Amygdala (tissue), 56 donors: ENCODE measurements at regions not wholly inside any gene's neighbourhood (a gene's known extent, or its start where the extent isn't known, plus 50 kb on each side); places are given as distances from the start of the nearest gene placed in this dataset.

Source experiments
- DNase-seq, 56 donors: peaks; one replicate each; lab custom pipeline; 2025; lab: John Stamatoyannopoulos, UW

- no peak for DNase-seq
Observed at GRCh38 chr18:68262690-68263294, 452.1 kb downstream of the TMX3 start.

DNA sequence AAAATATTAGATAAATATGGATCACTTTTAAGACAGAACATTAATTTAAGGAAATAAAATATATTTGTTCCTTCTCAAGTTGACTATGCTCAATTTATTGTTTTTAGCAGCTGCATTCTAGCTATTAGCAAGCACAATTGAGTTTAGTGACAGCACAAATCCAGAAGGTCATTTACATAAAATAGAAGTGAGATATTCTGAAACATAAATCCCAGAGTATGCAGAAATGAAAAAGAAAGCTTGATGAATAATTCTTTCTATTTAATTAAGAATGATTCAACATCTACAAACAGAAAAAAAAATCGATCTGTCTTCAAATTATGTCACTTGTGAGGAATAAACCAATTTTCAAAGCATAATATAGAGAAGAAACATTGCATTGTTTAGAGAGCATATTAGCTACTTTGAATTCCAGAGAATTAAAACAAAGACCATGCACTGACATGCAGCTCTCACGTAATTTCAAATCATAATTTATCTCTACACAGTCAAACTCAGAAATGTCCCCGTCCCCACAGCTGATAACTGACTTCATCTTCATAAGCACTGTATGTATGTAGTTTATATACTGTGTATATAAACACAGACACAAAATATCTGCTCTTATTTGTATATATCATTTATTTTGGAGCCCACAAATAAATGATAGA is 458.4 kb downstream of the TMX3 start:
- DNase-seq, result no peak

DNA sequence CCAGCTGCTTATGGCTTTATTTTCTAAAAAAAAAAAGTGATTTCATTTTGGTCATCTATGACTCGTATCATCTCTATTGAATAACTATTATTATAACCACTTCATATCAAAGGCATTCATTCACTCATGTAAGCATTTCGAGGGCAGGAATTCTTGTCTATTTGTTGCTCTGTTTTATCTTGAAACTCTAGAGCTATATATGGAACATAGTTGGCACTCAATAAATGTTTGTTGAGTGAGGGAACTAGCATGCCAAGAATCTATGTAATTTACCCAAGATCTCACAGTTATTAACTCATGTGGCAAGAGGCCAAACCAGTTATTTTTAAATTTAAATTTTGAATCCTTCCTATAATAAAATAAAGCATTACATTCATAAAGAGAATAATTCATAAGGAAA is 470.1 kb downstream of the TMX3 start:
- DNase-seq, result no peak

DNA sequence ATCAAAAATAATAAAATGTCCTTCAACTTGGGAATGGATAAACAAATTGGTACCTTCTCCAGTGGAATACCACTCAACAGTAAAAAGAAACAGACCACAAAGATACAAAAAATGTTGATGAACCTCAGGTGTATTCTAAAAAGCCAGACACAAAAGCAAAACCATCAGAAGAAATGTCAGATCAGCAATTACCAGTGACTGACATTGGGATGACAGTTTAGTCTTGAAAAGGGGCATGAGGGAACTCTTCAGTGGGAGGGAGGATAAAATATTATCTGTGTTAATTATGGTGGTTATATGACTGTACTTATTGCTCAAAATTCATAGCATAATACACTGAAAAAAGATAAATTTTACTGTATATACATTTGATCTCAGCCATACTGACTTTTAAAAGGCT is 473.0 kb downstream of the TMX3 start:
- no peak for DNase-seq

DNA sequence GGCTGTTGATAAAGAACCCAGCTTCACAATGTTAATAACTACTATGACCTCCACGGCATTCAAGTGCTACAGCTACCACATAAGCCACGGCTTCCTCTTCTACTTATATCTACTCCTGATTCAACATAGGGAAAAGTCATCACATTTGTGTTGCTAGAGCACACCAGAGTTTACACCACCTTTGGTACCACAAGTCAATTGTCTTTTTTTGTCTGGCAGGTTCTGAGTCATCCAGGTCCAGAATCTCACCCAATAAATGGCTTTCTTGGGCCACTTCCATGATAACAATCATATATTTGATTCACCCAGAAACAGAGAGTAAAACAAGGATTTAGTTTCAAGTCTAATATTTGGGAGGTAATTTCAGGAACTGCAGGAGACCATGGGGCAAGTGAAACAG is 480.2 kb downstream of the TMX3 start:
- DNase-seq, result no peak

DNA sequence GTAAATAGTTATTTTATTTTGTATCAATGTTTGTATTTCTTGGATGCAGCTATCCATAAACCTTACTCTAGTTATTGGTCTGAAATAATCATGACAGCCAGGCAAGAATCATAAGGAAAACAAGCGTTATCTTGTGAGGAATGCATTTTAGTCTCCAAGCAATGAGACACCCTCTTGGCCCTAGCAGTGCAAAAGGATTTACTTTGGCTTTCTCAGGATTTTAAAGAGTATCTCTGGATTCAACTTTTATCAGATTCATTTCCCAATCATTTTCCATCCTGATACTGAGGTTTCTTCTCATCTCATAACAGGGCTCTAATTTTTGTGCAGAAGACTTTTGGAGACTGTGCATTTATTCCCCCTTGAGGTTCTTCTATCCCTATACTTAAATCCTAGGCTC is 480.8 kb downstream of the TMX3 start:
- DNase-seq, result no peak

DNA sequence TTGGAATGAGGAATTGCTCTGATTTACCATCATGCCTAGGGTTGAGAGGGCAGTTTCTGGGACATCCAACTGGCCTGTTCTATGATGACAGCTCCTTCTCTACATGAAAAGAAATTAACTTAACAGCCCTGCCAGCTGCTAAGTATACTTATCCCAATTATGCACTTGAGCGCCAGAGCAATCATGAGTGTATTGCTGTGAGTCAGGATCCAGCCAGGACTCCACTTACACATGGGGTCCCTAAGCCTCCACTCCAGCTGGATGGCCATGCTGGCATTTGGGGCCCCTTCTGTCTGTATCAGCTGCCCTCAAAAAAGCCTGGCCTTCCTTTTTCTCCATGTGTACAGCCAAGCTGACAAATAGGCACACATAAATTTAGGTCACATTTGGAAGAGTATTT is 481.9 kb downstream of the TMX3 start:
- DNase-seq, result no peak

GRCh38 chr18:68229351-68229750 is 485.6 kb downstream of the TMX3 start:
- no peak for DNase-seq

DNA sequence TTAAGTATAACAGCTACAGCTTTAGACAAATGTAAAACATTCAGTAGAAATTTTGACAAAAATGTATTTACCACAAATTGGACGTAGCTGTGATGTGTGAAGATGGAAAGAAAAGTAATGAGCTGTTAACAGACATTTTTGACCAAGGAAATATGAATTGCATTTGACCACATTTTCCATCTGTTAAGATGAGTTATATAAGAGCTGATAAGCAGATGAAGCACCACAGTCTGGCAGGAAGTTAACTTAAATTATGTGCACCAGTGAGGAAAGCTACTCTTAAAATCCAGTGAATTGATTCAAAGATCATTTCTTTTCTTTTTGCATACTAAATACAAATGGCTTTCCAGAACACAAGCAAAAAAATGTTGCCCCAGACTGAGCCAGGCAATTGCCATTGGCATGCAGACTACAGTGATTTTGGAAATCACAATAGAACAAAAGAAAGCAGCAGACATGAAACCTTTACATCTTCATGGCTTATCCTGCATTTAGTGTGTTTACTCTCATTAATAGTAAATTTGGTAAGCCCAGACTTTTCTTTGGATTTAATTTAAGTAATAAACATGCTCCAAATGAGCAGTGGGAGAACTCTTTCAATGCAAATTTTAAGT is 493.7 kb downstream of the TMX3 start:
- no peak for DNase-seq

DNA sequence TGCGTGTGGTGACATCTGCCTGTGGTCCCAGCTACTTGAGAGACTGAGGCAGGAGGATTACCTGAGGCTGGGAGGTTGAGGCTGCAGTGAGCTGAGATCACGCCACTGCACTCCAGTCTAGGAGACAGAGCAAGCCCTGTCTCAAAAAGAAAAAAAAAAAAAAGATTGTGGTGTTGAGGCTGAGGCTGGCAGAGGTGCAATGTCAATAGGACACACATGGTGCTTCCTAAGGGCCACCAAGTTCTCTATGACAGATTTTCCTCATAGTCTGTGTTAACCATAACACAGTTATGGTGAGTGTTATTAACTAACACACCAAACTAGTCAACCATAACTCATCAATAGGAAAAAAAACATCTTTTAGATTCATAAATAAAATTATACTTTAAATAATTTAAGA is 494.4 kb downstream of the TMX3 start:
- no peak for DNase-seq

DNA sequence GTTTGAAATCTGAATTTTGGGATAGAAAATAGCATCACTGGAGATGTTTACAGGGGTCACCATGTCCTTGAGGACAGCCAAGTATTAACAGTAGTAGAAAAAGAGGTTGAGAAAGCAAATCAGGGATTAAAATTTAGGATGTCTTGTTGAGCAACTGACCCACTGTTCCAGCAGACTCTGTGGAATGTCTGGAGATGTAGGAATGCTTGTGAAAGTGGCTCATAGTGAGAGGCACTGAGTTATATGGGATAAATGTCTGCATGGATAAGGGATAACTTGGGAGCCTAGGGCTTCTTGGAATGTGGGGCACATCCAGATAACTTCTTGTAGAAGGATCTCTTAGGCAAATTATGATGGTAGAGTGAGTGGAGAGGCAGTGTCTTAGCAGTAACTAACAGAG is 495.0 kb downstream of the TMX3 start:
- no peak for DNase-seq

GRCh38 chr18:68219274-68219673 is 495.6 kb downstream of the TMX3 start:
- DNase-seq, result no peak

- DNase-seq, result no peak
Observed at GRCh38 chr18:68215931-68216330, 499.0 kb downstream of the TMX3 start.

GRCh38 chr18:68186039-68186438 is 528.9 kb downstream of the TMX3 start:
- no peak for DNase-seq

DNA sequence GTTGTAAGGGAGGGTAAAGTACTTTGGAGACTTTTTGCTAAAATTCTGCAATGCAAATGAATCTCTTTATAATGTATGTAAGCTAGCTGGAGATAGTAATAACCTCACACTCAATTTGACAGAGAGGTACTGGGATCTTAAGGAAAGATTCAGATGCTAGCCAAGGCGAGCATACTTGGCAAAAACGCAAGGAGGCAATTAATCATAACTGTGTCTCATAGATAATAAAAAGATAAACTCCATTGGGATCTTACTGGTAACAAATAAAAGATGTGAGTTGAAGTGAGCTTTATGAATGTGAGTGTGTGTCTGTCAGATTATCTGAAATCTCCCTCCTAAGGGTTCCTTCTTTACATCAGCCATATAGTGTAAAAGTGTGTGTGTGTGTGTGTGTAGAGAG is 533.0 kb downstream of the TMX3 start:
- DNase-seq, result no peak

GRCh38 chr18:68179811-68180210 is 535.1 kb downstream of the TMX3 start:
- no peak for DNase-seq

DNA sequence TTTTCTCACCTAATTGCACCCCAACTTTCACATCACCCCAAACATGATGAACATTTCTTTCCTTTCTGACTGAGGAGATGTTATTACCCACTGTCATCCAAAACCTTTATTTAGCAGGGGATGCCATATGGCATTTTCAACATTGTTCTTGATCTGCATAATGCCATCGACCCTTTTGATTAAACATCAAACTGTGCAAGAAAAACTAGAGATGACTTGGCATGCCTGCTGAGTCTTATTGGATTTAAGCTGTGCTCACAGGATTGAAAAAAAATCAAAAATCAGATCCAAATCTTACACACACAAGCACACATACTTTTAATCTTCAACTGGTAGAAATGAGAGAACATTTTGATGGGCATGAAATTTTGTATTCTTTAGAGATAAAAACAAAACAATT is 536.0 kb downstream of the TMX3 start:
- no peak for DNase-seq

- DNase-seq, result no peak
Observed at GRCh38 chr18:68177807-68178702, 536.9 kb downstream of the TMX3 start.

DNA sequence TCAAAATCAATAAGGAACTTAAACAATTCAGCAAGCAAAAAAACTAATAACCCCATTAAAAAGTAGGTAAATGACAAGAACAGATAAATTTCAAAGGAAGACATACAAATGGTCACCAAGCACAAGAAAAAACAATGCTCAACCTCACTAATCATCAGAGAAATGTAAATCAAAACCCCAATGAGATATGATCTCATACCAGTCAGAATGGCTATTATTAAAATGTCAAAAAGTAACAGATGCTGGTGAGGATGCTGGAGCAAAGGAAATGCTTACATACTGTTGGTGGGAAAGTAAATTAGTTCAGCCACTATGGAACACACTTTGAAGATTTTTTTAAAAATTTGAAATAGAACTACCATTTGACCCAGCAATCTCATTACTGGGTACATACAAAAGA is 538.0 kb downstream of the TMX3 start:
- DNase-seq, result no peak

DNA sequence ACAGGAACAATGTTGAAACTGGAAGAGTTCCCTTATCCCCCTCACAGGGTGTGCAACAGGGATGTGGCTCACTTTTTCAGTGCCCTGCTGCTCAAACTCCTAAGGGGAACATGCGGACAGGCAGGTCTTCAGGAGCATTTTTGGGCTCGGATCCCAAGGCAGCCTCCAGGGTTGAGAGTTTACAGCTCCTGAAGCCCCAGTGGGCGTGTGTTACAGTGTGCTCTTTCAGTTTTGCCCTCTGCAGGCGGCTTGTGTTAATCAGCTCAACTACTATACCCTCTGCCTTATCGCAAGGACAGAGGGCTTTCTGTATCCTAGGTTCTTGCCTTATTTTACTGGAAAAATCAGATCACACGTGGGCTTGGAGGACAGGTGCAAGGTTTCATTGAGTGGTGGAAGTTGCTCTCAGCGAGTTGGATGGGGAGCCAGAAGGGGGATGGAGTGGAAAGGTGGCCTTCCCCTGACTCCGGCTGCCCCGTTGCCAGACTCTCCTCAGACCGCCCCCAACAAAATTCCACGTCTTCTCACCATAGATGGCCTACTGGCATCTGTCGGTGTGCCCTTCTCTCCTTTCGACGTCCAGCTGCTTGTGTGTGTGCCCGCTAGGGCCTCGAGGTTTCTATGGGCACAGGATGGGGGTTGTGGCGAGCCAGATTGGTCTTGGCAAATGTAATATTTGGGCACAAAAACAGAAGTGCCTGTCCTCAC is 541.9 kb downstream of the TMX3 start:
- no peak for DNase-seq

- DNase-seq, result no peak
Observed at GRCh38 chr18:68164909-68165308, 550.0 kb downstream of the TMX3 start.
